ENCODE measurements at regions not wholly inside any gene's neighbourhood (a gene's known extent, or its start where the extent isn't known, plus 50 kb on each side); places are given as distances from the start of the nearest gene placed in this dataset.

- TF ChIP-seq CTCF (IDR thresholded peaks at IDR 0.05) (no peak), POLR2A (IDR thresholded peaks at IDR 0.05) (no peak), POLR2AphosphoS5 (IDR thresholded peaks at IDR 0.05) (no peak)
Measured at GRCh38 chr13:79725841-79726240, 244.9 kb downstream of the NDFIP2 start.

All from transverse colon (tissue), 4 donors.